ENCODE measurements at regions not wholly inside any gene's neighbourhood (a gene's known extent, or its start where the extent isn't known, plus 50 kb on each side); places are given as distances from the start of the nearest gene placed in this dataset.
A peak's percentile ranks its signal among the peaks of the same experiment; 100 is the strongest.

GRCh38 chr14:98545181-98545580 is 726.8 kb downstream of the BCL11B start:
- DNase-seq (ENCODE audit: low read depth in 2 of 2): no peak

- DNase-seq (ENCODE audit: low read depth in 2 of 2): peak; percentile 7 to 35
Measured at GRCh38 chr14:98548071-98548686, 723.8 kb downstream of the BCL11B start.

GRCh38 chr14:98551028-98551427 is 721.0 kb downstream of the BCL11B start:
- DNase-seq (ENCODE audit: low read depth in 2 of 2): no peak

- DNase-seq (ENCODE audit: low read depth in 2 of 2): no peak
Measured at GRCh38 chr14:98555440-98555839, 716.6 kb downstream of the BCL11B start.

- DNase-seq (ENCODE audit: low read depth in 2 of 2): no peak
Measured at GRCh38 chr14:98564006-98564405, 708.0 kb downstream of the BCL11B start.

GRCh38 chr14:98564541-98564940 is 707.5 kb downstream of the BCL11B start:
- no peak for DNase-seq (ENCODE audit: low read depth in 2 of 2)

GRCh38 chr14:98571104-98571503 is 700.9 kb downstream of the BCL11B start:
- DNase-seq (ENCODE audit: low read depth in 2 of 2): no peak

GRCh38 chr14:98573082-98573481 is 698.9 kb downstream of the BCL11B start:
- no peak for DNase-seq (ENCODE audit: low read depth in 2 of 2)

GRCh38 chr14:98576463-98576862 is 695.5 kb downstream of the BCL11B start:
- no peak for DNase-seq (ENCODE audit: low read depth in 2 of 2)

GRCh38 chr14:98578204-98578603 is 693.8 kb downstream of the BCL11B start:
- DNase-seq (ENCODE audit: low read depth in 2 of 2): no peak

- no peak for DNase-seq (ENCODE audit: low read depth in 2 of 2)
Measured at GRCh38 chr14:98579140-98579539, 692.9 kb downstream of the BCL11B start.

- no peak for DNase-seq (ENCODE audit: low read depth in 2 of 2)
Measured at GRCh38 chr14:98580131-98580678, 691.8 kb downstream of the BCL11B start.

GRCh38 chr14:98582276-98582675 is 689.7 kb downstream of the BCL11B start:
- DNase-seq (ENCODE audit: low read depth in 2 of 2): no peak

- no peak for DNase-seq (ENCODE audit: low read depth in 2 of 2)
Measured at GRCh38 chr14:98591161-98591560, 680.8 kb downstream of the BCL11B start.

- DNase-seq (ENCODE audit: low read depth in 2 of 2): no peak
Measured at GRCh38 chr14:98592611-98593170, 679.3 kb downstream of the BCL11B start.

GRCh38 chr14:98593361-98593761 is 678.6 kb downstream of the BCL11B start:
- no peak for DNase-seq (ENCODE audit: low read depth in 2 of 2)

- DNase-seq (ENCODE audit: low read depth in 2 of 2): no peak
Measured at GRCh38 chr14:98594156-98594555, 677.8 kb downstream of the BCL11B start.

- no peak for DNase-seq (ENCODE audit: low read depth in 2 of 2)
Measured at GRCh38 chr14:98598576-98598975, 673.4 kb downstream of the BCL11B start.

GRCh38 chr14:98599082-98599481 is 672.9 kb downstream of the BCL11B start:
- DNase-seq (ENCODE audit: low read depth in 2 of 2): no peak

GRCh38 chr14:98602983-98603382 is 669.0 kb downstream of the BCL11B start:
- DNase-seq (ENCODE audit: low read depth in 2 of 2): no peak

GRCh38 chr14:98605043-98605442 is 667.0 kb downstream of the BCL11B start:
- DNase-seq (ENCODE audit: low read depth in 2 of 2): no peak

- DNase-seq (ENCODE audit: low read depth in 2 of 2): no peak
Measured at GRCh38 chr14:98606041-98606640, 665.9 kb downstream of the BCL11B start.

GRCh38 chr14:98606816-98607215 is 665.2 kb downstream of the BCL11B start:
- no peak for DNase-seq (ENCODE audit: low read depth in 2 of 2)
